Esophagus squamous epithelium (tissue), 4 donors: ENCODE measurements at regions not wholly inside any gene's neighbourhood (a gene's known extent, or its start where the extent isn't known, plus 50 kb on each side); places are given as distances from the start of the nearest gene placed in this dataset.

Source experiments
- POLR2A ChIP-seq, 4 donors: fragments of 450-650 bp; IDR thresholded peaks; one replicate each; pipeline ENCODE4 v1.6.1; 2017; ENCODE audit warnings: antibody characterized with exemption in 4 of 4, mild to moderate bottlenecking in 4 of 4, moderate library complexity in 3 of 4
- TF ChIP-seq, protein P1 (sequence below), 6 experiments: fragments of 450-650 bp in 4 of 6; fragments of 200-600 bp in 2 of 6; sonication (generic) in 2 of 6; IDR thresholded peaks; one replicate each; pipeline ENCODE4 v1.5.1; 2016 to 2019; ENCODE audit warnings: antibody characterized with exemption in 6 of 6, mild to moderate bottlenecking in 4 of 6, moderate library complexity in 4 of 6

DNA sequence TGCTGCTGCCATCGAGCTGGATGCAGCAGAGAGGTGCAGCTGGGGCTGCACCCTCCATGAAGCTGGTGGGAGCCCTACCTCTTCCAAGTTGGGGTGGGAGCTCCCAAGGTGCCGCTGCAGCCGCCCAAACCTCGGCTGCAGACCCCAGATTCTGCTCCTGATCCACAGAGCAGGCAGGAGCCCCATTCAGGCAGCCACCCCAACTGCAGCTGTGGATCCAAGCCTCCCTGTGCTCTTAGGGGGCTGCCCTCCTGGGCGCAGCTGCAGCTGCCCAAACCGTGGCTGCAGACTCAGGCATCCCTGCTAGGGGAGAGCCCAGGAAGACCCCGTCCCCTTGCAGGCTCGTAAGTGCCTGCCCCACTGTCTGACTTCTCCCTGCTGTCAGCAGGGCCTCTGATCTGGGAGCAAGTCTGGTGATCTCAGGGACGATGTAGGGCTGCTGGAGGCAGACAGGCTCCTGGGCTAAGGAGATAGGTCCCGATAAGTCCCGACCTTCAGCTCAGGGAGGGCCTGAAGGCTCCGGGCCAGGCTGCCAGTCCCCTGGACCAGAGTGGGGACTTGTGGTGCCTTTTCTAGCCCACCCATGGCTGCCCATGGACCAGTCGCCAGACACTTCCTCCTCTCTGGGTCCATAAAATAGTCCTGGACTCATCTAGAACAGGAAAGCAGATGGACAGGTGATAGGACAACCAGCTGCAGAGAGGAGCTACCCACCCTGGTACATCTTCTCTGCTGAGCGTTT lies 767.1 kb upstream of the CDH7 start:
- TF ChIP-seq, protein P1, sequence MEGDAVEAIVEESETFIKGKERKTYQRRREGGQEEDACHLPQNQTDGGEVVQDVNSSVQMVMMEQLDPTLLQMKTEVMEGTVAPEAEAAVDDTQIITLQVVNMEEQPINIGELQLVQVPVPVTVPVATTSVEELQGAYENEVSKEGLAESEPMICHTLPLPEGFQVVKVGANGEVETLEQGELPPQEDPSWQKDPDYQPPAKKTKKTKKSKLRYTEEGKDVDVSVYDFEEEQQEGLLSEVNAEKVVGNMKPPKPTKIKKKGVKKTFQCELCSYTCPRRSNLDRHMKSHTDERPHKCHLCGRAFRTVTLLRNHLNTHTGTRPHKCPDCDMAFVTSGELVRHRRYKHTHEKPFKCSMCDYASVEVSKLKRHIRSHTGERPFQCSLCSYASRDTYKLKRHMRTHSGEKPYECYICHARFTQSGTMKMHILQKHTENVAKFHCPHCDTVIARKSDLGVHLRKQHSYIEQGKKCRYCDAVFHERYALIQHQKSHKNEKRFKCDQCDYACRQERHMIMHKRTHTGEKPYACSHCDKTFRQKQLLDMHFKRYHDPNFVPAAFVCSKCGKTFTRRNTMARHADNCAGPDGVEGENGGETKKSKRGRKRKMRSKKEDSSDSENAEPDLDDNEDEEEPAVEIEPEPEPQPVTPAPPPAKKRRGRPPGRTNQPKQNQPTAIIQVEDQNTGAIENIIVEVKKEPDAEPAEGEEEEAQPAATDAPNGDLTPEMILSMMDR (IDR thresholded peaks at IDR 0.05): no peak
- TF ChIP-seq POLR2A (IDR thresholded peaks at IDR 0.05): no peak
